Mesendoderm (in vitro differentiated cells): ENCODE measurements at regions not wholly inside any gene's neighbourhood (a gene's known extent, or its start where the extent isn't known, plus 50 kb on each side); places are given as distances from the start of the nearest gene placed in this dataset.

Source experiments
- DNase-seq: peaks from one replicate; pipeline ENCODE4 v3.0.0; 2013
- H2AK5ac ChIP-seq: 2 replicates; pipeline ENCODE4 v1.6.1; 2013; ENCODE audit warnings: low read length, inconsistent platforms
- H2BK120ac ChIP-seq: 2 replicates; pipeline ENCODE4 v1.6.1; 2013; ENCODE audit warnings: low read depth, mild to moderate bottlenecking, low read length, moderate library complexity, mixed read lengths
- H2BK15ac ChIP-seq: replicated peaks from 2 replicates; pipeline ENCODE4 v1.6.1; 2013; ENCODE audit warnings: low read depth, mild to moderate bottlenecking, moderate library complexity
- H2BK5ac ChIP-seq: 2 replicates; pipeline ENCODE4 v1.6.1; 2013; ENCODE audit warnings: low read length, inconsistent platforms
- H3K18ac ChIP-seq: 2 replicates; pipeline ENCODE4 v1.6.1; 2013; ENCODE audit warnings: mild to moderate bottlenecking, low read length, mixed read lengths
- H3K23ac ChIP-seq: one replicate; pipeline ENCODE4 v1.6.1; 2013; ENCODE audit warnings: low read length
- H3K27ac ChIP-seq: 2 replicates; pipeline ENCODE4 v1.5.1; 2013; ENCODE audit warnings: low read depth, mild to moderate bottlenecking, inconsistent platforms, low read length, moderate library complexity
- H3K27me3 ChIP-seq: 2 replicates; pipeline ENCODE4 v1.6.1; 2013; ENCODE audit warnings: low read length, control low read depth, mild to moderate bottlenecking, inconsistent platforms; ENCODE audit not compliant: insufficient read depth, poor library complexity
- H3K36me3 ChIP-seq: 2 replicates; pipeline ENCODE4 v1.6.1; 2013; ENCODE audit warnings: low read length, inconsistent platforms; ENCODE audit not compliant: control insufficient read depth, insufficient read depth
- H3K4ac ChIP-seq: one replicate; pipeline ENCODE4 v1.6.1; 2013; ENCODE audit warnings: low read depth, mild to moderate bottlenecking, low read length, moderate library complexity
- H3K4me1 ChIP-seq: 2 replicates; pipeline ENCODE4 v1.6.1; 2013; ENCODE audit warnings: low read depth, low read length, inconsistent platforms; ENCODE audit not compliant: control insufficient read depth
- H3K4me2 ChIP-seq: 2 replicates; pipeline ENCODE4 v1.6.1; 2013; ENCODE audit warnings: low read length
- H3K4me3 ChIP-seq: 2 replicates; pipeline ENCODE4 v1.5.1; 2013; ENCODE audit warnings: mild to moderate bottlenecking, low read length
- H3K56ac ChIP-seq: one replicate; pipeline ENCODE4 v1.6.1; 2013; ENCODE audit warnings: low read length
- H3K79me1 ChIP-seq: 2 replicates; pipeline ENCODE4 v1.6.1; 2013; ENCODE audit warnings: low read length, inconsistent platforms
- H3K79me2 ChIP-seq: 2 replicates; pipeline ENCODE4 v1.6.1; 2013; ENCODE audit warnings: mild to moderate bottlenecking, low read length; ENCODE audit not compliant: control insufficient read depth, insufficient read depth
- H3K9ac ChIP-seq: 2 replicates; pipeline ENCODE4 v1.6.1; 2013; ENCODE audit warnings: low read length, inconsistent platforms
- H4K5ac ChIP-seq: one replicate; pipeline ENCODE4 v1.6.1; 2013; ENCODE audit warnings: low read length
- H4K8ac ChIP-seq: one replicate; pipeline ENCODE4 v1.6.1; 2013; ENCODE audit warnings: low read depth, mild to moderate bottlenecking, control low read depth, low read length, moderate library complexity
- WGBS: extraction: QIAGEN DNeasy Blood & Tissue Kit; methylation state at CpG from one replicate; pipeline ENCODE4 v1.1.7; 2013; ENCODE audit warnings: low lambda C conversion rate, missing lambda C conversion rate; ENCODE audit not compliant: insufficient coverage; ENCODE audit errors: extremely low coverage; 5-methylcytosine and 5-hydroxymethylcytosine counted together

DNA sequence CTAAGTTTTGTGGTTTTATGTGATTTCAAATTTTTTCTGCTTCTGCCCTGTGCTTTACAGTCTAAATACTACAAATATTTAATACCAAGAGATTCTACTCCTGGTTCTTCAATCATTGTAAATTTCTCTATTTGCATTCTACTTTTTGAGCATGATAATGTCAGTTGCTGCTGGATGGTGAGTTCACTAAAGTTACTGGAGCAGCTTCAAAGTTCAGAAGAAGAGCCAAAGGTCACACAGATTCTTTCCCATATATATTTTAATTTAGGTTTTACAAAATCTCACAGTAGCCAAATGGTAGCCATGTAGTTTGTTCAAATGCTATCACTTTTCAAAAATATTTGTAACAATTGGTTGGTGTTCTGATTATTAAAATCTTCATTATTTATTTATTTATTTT is 378.7 kb downstream of the TMEM232 start:
- Histone ChIP-seq H3K4me3 (no peak overlapping the region), H3K18ac (no peak overlapping the region), H2BK5ac (no peak overlapping the region), H3K4me1 (no peaks in the 10 kb centered on the region), H4K8ac (no peak overlapping the region), H3K36me3 (no peaks in the 10 kb centered on the region), H3K9ac (no peak overlapping the region), H3K79me1 (no peaks in the 10 kb centered on the region), H3K27ac (no peak overlapping the region), H3K23ac (no peak overlapping the region), H3K56ac (no peak overlapping the region), H3K4ac (no peak overlapping the region), H3K4me2 (no peak overlapping the region), H2BK120ac (no peak overlapping the region), H2AK5ac (no peak overlapping the region), H4K5ac (no peak overlapping the region), H2BK15ac (no peak overlapping the region), H3K27me3 (no peaks in the 10 kb centered on the region), H3K79me2 (no peaks in the 10 kb centered on the region)
- no peak for DNase-seq

DNA sequence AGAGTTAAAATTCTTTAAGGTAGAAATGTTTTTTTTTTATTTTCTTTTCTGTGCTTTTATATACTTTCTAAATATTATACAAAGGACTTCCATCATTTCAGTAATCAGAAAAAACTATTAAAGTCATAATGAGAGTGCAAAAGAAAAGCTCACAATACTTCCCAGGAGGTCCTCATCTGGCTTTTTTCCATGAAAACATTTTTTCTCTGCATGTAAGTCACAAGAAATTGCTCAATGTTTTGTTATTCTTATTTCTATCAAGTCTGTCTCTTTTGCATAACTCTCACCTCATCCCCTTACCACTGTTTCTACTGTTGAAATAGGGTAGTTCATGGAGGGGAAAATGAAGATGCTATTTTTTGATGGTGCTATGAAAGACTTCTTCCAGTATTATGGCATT is 375.0 kb downstream of the TMEM232 start:
- Histone ChIP-seq H3K79me2 (no peaks in the 10 kb centered on the region), H3K79me1 (no peaks in the 10 kb centered on the region), H2AK5ac (no peak overlapping the region), H3K18ac (no peak overlapping the region), H3K27me3 (no peaks in the 10 kb centered on the region), H3K23ac (no peak overlapping the region), H3K36me3 (no peaks in the 10 kb centered on the region), H3K4me1 (no peaks in the 10 kb centered on the region), H3K27ac (no peak overlapping the region), H3K4me2 (no peak overlapping the region), H2BK15ac (no peak overlapping the region), H3K4me3 (no peak overlapping the region), H3K4ac (no peak overlapping the region), H3K56ac (no peak overlapping the region), H2BK5ac (no peak overlapping the region), H2BK120ac (no peak overlapping the region), H3K9ac (no peak overlapping the region), H4K5ac (no peak overlapping the region), H4K8ac (no peak overlapping the region)
- no peak for DNase-seq

DNA sequence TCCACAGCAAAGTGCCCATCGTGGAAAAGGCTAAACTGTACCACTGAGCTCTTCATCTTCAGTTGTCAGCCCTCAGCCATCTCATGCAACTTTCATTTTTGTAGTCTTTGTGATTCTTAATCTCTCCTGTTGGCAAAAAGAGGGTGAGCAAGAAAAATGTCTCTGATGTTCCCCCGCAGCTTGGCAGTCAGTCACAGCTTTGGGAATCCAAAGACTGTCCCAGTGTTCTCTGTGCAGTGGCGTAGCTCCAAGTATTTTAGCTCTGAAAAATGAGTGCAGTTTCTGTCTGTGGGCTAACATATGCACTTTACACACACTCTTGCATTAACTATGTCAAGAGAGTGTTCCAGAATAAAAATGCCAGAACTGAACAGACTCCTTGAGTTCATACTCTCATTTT is 372.2 kb downstream of the TMEM232 start:
- WGBS, result no CpG with 5 or more reads among the region's 3 CpGs
- H2BK15ac ChIP-seq, result no peak overlapping the region
- H3K79me2 ChIP-seq, result no peaks in the 10 kb centered on the region

DNA sequence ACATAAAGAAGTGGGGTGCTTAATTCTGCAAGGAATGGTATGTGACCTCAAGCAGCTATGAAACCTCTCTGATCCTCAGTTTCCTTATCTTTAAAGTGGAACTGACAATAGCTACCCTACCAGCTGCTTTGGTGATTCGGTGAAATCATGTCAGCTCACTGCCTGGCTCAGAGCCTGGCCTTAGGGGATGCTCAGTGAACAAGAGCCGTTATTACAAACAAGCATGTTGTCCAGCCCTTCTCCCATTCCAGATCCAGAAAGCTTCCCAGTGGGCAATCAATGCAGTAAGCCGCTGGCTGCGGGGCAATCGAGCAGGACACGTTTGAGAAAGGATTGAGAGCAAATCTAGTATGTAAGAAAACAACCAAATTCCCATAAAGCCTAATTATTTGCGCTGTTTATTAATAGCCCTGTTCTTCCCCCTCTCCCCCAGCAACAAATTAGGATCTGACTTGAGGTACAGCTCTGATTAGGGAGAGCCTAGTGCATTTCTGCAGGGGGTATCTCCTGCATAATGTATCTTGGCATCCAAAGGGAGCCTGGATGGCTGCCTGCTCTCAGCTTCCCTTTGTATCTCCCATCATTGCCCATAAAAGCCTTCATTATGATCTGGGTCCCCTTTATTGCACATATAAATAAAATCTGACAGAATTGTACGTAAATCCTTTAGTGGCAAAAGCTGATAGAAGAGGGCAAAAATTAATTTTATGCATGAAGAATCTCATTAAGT is 371.4 kb downstream of the TMEM232 start:
- Histone ChIP-seq H4K5ac (no peak overlapping the region), H3K4ac (no peak overlapping the region)
- no CpG with 5 or more reads among the region's 8 CpGs for WGBS

More for the DNA sequence above, 372.2 kb downstream of the TMEM232 start:
- H3K27me3 ChIP-seq, result no peaks in the 10 kb centered on the region
- no peak overlapping the region for H4K8ac ChIP-seq
- H3K27ac ChIP-seq, result no peak overlapping the region
- DNase-seq, result no peak
- H3K4ac ChIP-seq, result no peak overlapping the region
- H2BK120ac ChIP-seq, result no peak overlapping the region
- H3K23ac ChIP-seq, result no peak overlapping the region
- no peaks in the 10 kb centered on the region for H3K36me3 ChIP-seq
- no peaks in the 10 kb centered on the region for H3K4me1 ChIP-seq
- H2AK5ac ChIP-seq, result no peak overlapping the region
- H3K4me2 ChIP-seq, result no peak overlapping the region
- no peak overlapping the region for H3K18ac ChIP-seq
- H2BK5ac ChIP-seq, result no peak overlapping the region
- no peak overlapping the region for H3K9ac ChIP-seq
- no peak overlapping the region for H4K5ac ChIP-seq
- no peak overlapping the region for H3K4me3 ChIP-seq
- no peaks in the 10 kb centered on the region for H3K79me1 ChIP-seq
- H3K56ac ChIP-seq, result no peak overlapping the region

DNA sequence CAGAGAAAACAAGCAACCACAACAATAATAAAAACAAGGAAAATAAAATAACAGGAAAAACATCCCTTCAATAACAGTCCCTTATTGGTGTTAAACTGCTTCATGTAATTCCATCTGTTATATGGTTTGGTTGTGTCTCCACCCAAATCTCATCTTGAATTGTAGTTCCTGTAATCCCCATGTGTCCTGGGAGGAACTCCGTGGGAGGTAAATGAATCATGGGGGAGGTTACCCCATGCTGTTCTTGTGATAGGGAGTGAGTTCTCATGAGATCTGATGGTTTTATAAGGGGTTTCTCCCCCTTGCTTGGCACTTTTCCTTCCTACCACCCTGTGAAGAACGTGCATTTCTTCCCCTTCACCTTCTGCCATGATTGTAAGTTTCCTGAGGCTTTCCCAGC is 369.8 kb downstream of the TMEM232 start:
- Histone ChIP-seq H3K79me1 (no peaks in the 10 kb centered on the region), H3K56ac (no peak overlapping the region), H4K8ac (no peak overlapping the region), H3K4ac (no peak overlapping the region), H3K4me3 (no peak overlapping the region), H3K27me3 (no peaks in the 10 kb centered on the region), H2AK5ac (no peak overlapping the region), H3K18ac (no peak overlapping the region), H3K4me2 (no peak overlapping the region), H4K5ac (no peak overlapping the region), H3K4me1 (no peaks in the 10 kb centered on the region), H3K27ac (no peak overlapping the region), H2BK120ac (no peak overlapping the region), H3K79me2 (no peaks in the 10 kb centered on the region), H3K36me3 (no peaks in the 10 kb centered on the region), H3K23ac (no peak overlapping the region), H2BK15ac (no peak overlapping the region), H2BK5ac (no peak overlapping the region), H3K9ac (no peak overlapping the region)
- DNase-seq, result peak; percentile 33
- WGBS, result no CpG with 5 or more reads among the region's 2 CpGs

More for the DNA sequence above, 371.4 kb downstream of the TMEM232 start:
- no peak overlapping the region for H3K18ac ChIP-seq
- DNase-seq, result no peak
- H3K79me1 ChIP-seq, result no peaks in the 10 kb centered on the region
- no peaks in the 10 kb centered on the region for H3K4me1 ChIP-seq
- no peak overlapping the region for H3K4me2 ChIP-seq
- no peak overlapping the region for H3K9ac ChIP-seq
- no peak overlapping the region for H2AK5ac ChIP-seq
- H4K8ac ChIP-seq, result no peak overlapping the region
- no peak overlapping the region for H3K27ac ChIP-seq
- no peak overlapping the region for H2BK120ac ChIP-seq
- H3K79me2 ChIP-seq, result no peaks in the 10 kb centered on the region
- H2BK5ac ChIP-seq, result no peak overlapping the region
- no peak overlapping the region for H3K4me3 ChIP-seq
- H3K56ac ChIP-seq, result no peak overlapping the region
- no peak overlapping the region for H3K23ac ChIP-seq
- no peaks in the 10 kb centered on the region for H3K27me3 ChIP-seq
- H2BK15ac ChIP-seq, result no peak overlapping the region
- H3K36me3 ChIP-seq, result no peaks in the 10 kb centered on the region

DNA sequence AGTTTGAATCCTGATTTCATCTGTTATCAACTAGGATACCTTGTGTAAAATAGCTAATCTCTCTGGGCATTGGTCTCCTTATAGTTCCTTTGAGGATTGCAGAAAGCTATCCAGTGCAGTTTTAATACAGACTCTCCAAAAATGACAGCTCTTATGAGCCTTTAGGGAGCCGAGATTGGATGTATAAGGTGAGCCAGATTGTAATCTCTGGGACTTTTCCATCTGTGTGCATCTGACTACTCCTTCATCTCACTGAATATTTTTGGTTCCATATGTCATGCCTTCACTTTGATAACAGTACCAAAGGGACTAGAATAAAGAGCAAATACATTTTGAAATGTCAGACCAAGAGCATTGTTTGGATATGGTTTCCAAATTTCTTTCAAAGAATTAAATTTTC is 367.2 kb downstream of the TMEM232 start:
- no peak overlapping the region for H2AK5ac ChIP-seq

More for the DNA sequence above, 367.2 kb downstream of the TMEM232 start:
- H3K79me2 ChIP-seq, result no peaks in the 10 kb centered on the region
- H3K4ac ChIP-seq, result no peak overlapping the region
- no peak overlapping the region for H2BK15ac ChIP-seq
- no peaks in the 10 kb centered on the region for H3K79me1 ChIP-seq
- H3K23ac ChIP-seq, result no peak overlapping the region
- H2BK120ac ChIP-seq, result no peak overlapping the region
- WGBS, result no CpG with 5 or more reads among the region's 1 CpG
- H3K4me2 ChIP-seq, result no peak overlapping the region
- H3K4me3 ChIP-seq, result no peak overlapping the region
- no peak overlapping the region for H4K5ac ChIP-seq
- H3K56ac ChIP-seq, result no peak overlapping the region
- no peaks in the 10 kb centered on the region for H3K27me3 ChIP-seq
- no peak overlapping the region for H4K8ac ChIP-seq
- no peak overlapping the region for H3K9ac ChIP-seq
- DNase-seq, result no peak
- H3K4me1 ChIP-seq, result no peaks in the 10 kb centered on the region
- H3K18ac ChIP-seq, result no peak overlapping the region
- no peak overlapping the region for H3K27ac ChIP-seq
- no peak overlapping the region for H2BK5ac ChIP-seq
- no peaks in the 10 kb centered on the region for H3K36me3 ChIP-seq
